Activated CD4-positive, alpha-beta T cell treated with anti-CD3 and anti-CD28 coated beads, Interleukin-2, amount 10 ng/mL, durations not matched to agents 7 days and 5 days (primary cell): ENCODE measurements at regions not wholly inside any gene's neighbourhood (a gene's known extent, or its start where the extent isn't known, plus 50 kb on each side); places are given as distances from the start of the nearest gene placed in this dataset.

Experiments used
- CTCF ChIA-PET: fragments of 350-600 bp; sonication (Branson Sonifier 250); formaldehyde crosslinking; loops from one replicate; lab custom pipeline; 2021; ENCODE audit warnings: antibody characterized with exemption; lab: Charles Lee
- POLR2A ChIA-PET: fragments of 350-600 bp; sonication (Branson Sonifier 250); formaldehyde crosslinking; loops from one replicate; lab custom pipeline; 2021; ENCODE audit warnings: antibody characterized with exemption; lab: Charles Lee
- DNase-seq: peaks from one replicate; pipeline ENCODE4 v3.0.0-alpha.2; 2020
- H3K27ac Mint-ChIP-seq: one replicate; pipeline ENCODE4 v1.8.0; 2021; ENCODE audit warnings: mild to moderate bottlenecking, moderate library complexity, mixed read lengths
- H3K27me3 Mint-ChIP-seq: one replicate; pipeline ENCODE4 v1.8.0; 2021; ENCODE audit warnings: mixed read lengths
- H3K36me3 Mint-ChIP-seq: one replicate; pipeline ENCODE4 v1.8.0; 2021; ENCODE audit warnings: low read depth, mixed read lengths
- H3K4me1 Mint-ChIP-seq: one replicate; pipeline ENCODE4 v1.8.0; 2021; ENCODE audit warnings: mixed read lengths
- H3K4me3 Mint-ChIP-seq: one replicate; pipeline ENCODE4 v1.8.0; 2021; ENCODE audit warnings: mild to moderate bottlenecking, moderate library complexity, mixed read lengths
- H3K9me3 Mint-ChIP-seq: one replicate; pipeline ENCODE4 v1.8.0; 2021; ENCODE audit warnings: mixed read lengths

- peaks cover 13% of the 10 kb centered on the region for H3K27me3 Mint-ChIP-seq
- no peak for DNase-seq
- H3K27ac Mint-ChIP-seq = no peak overlapping the region
- ChIA-PET POLR2A (no interaction called here), CTCF (interaction anchor here (1.4 kb wide), 1 partner anchor 35 kb away, joined by 3 read pairs; no protein-coding TSS in a partner anchor)
- H3K9me3 Mint-ChIP-seq = no peaks in the 10 kb centered on the region
- no peaks in the 10 kb centered on the region for H3K4me1 Mint-ChIP-seq
- no peaks in the 10 kb centered on the region for H3K36me3 Mint-ChIP-seq
- no peak overlapping the region for H3K4me3 Mint-ChIP-seq
Measured at GRCh38 chr12:132379996-132380395, 50.6 kb upstream of the GALNT9 start.

- POLR2A ChIA-PET = no interaction called here
- Mint-ChIP-seq H3K27me3 (peaks cover 13% of the 10 kb centered on the region), H3K4me1 (no peaks in the 10 kb centered on the region), H3K27ac (no peak overlapping the region), H3K4me3 (no peak overlapping the region), H3K36me3 (no peaks in the 10 kb centered on the region), H3K9me3 (no peaks in the 10 kb centered on the region)
- no peak for DNase-seq
- CTCF ChIA-PET = interaction anchor here (1.4 kb wide), 1 partner anchor 36 kb away, joined by 3 read pairs; no protein-coding TSS in a partner anchor
Measured at GRCh38 chr12:132379576-132379975, 50.2 kb upstream of the GALNT9 start.
